Smooth muscle cell (in vitro differentiated cells): ENCODE measurements at regions not wholly inside any gene's neighbourhood (a gene's known extent, or its start where the extent isn't known, plus 50 kb on each side); places are given as distances from the start of the nearest gene placed in this dataset.

Source experiments
- DNase-seq: peaks from one replicate; lab custom pipeline; 2025; ENCODE audit not compliant: unreplicated experiment; lab: John Stamatoyannopoulos, UW
- H2AFZ ChIP-seq: fragments of 200-600 bp; sonication (generic); 2 replicates; pipeline ENCODE4 v1.6.0; 2016; ENCODE audit warnings: antibody characterized with exemption, low read depth, mild to moderate bottlenecking
- H3F3A ChIP-seq: fragments of 200-600 bp; sonication (generic); 2 replicates; pipeline ENCODE4 v1.6.0; 2017; ENCODE audit warnings: antibody characterized with exemption, low read depth
- H3K27ac ChIP-seq: fragments of 200-600 bp; sonication (generic); 2 replicates; pipeline ENCODE4 v1.5.1; 2016; ENCODE audit warnings: low read depth, mild to moderate bottlenecking
- H3K27me3 ChIP-seq: fragments of 200-600 bp; sonication (generic); 2 replicates; pipeline ENCODE4 v1.6.1; 2016; ENCODE audit warnings: low read depth, mild to moderate bottlenecking
- H3K36me3 ChIP-seq: fragments of 200-600 bp; sonication (generic); 2 replicates; pipeline ENCODE4 v1.5.1; 2016; ENCODE audit warnings: low read depth
- H3K4me1 ChIP-seq: fragments of 200-600 bp; sonication (generic); 2 replicates; pipeline ENCODE4 v1.5.1; 2016; ENCODE audit warnings: low read depth
- H3K4me2 ChIP-seq: fragments of 200-600 bp; sonication (generic); 2 replicates; pipeline ENCODE4 v1.6.0; 2016; ENCODE audit warnings: mild to moderate bottlenecking
- H3K4me3 ChIP-seq: fragments of 200-600 bp; sonication (generic); 2 replicates; pipeline ENCODE4 v1.5.1; 2016; ENCODE audit warnings: mild to moderate bottlenecking
- H3K79me2 ChIP-seq: fragments of 200-600 bp; sonication (generic); 2 replicates; pipeline ENCODE4 v1.6.0; 2016; ENCODE audit warnings: low read depth, mild to moderate bottlenecking
- H3K9ac ChIP-seq: fragments of 200-600 bp; sonication (generic); 2 replicates; pipeline ENCODE4 v1.6.0; 2016; ENCODE audit warnings: low read depth
- H3K9me3 ChIP-seq: fragments of 200-600 bp; sonication (generic); replicated peaks from 2 replicates; pipeline ENCODE4 v1.5.1; 2016; ENCODE audit warnings: low read depth
- H4K20me1 ChIP-seq: fragments of 200-600 bp; sonication (generic); 2 replicates; pipeline ENCODE4 v1.6.0; 2016; ENCODE audit warnings: low read depth
- CTCF ChIP-seq: fragments of 200-600 bp; sonication (generic); IDR thresholded peaks from 2 replicates; pipeline ENCODE4 v1.5.1; 2017; ENCODE audit warnings: borderline replicate concordance, mild to moderate bottlenecking, antibody characterized with exemption; ENCODE audit not compliant: insufficient read depth, poor library complexity, severe bottlenecking
- WGBS: methylation state at CpG from one replicate; pipeline ENCODE4 v1.1.7; 2016; ENCODE audit warnings: low lambda C conversion rate; 5-methylcytosine and 5-hydroxymethylcytosine counted together

GRCh38 chr12:115380546-115381120 is 696.7 kb upstream of the TBX3 start:
- Histone ChIP-seq H2AFZ (no peak overlapping the region), H3K36me3 (no peaks in the 10 kb centered on the region), H3K27me3 (no peaks in the 10 kb centered on the region), H4K20me1 (no peaks in the 10 kb centered on the region), H3K9me3 (no peaks in the 10 kb centered on the region), H3K79me2 (no peaks in the 10 kb centered on the region), H3K27ac (no peak overlapping the region), H3K9ac (no peak overlapping the region), H3F3A (peaks cover 16% of the 10 kb centered on the region), H3K4me2 (no peak overlapping the region), H3K4me1 (peaks cover 4% of the 10 kb centered on the region), H3K4me3 (no peak overlapping the region)
- TF ChIP-seq CTCF, result no peak
- no peak for DNase-seq
- 89% methylated on average over 9 of the region's 9 CpGs for WGBS

GRCh38 chr12:115378291-115378690 is 694.3 kb upstream of the TBX3 start:
- no peaks in the 10 kb centered on the region for H3K27me3 ChIP-seq
- peaks cover 11% of the 10 kb centered on the region for H3F3A ChIP-seq
- peaks cover 6% of the 10 kb centered on the region for H3K4me1 ChIP-seq
- H3K27ac ChIP-seq, result no peak overlapping the region
- no peak overlapping the region for H3K4me3 ChIP-seq
- no peaks in the 10 kb centered on the region for H3K9me3 ChIP-seq
- no peak for TF ChIP-seq CTCF
- DNase-seq, result no peak
- WGBS, result 73% methylated on average over 2 of the region's 2 CpGs
- no peaks in the 10 kb centered on the region for H4K20me1 ChIP-seq
- no peaks in the 10 kb centered on the region for H3K79me2 ChIP-seq
- no peak overlapping the region for H3K9ac ChIP-seq
- H3K36me3 ChIP-seq, result no peaks in the 10 kb centered on the region
- no peak overlapping the region for H2AFZ ChIP-seq
- no peak overlapping the region for H3K4me2 ChIP-seq

GRCh38 chr12:115377779-115378178 is 693.8 kb upstream of the TBX3 start:
- TF ChIP-seq CTCF, result no peak
- no peaks in the 10 kb centered on the region for H4K20me1 ChIP-seq
- H3K79me2 ChIP-seq, result no peaks in the 10 kb centered on the region
- H3K36me3 ChIP-seq, result no peaks in the 10 kb centered on the region
- H3K27ac ChIP-seq, result no peak overlapping the region
- H2AFZ ChIP-seq, result no peak overlapping the region
- H3K27me3 ChIP-seq, result no peaks in the 10 kb centered on the region
- no peak overlapping the region for H3K4me2 ChIP-seq
- H3K9me3 ChIP-seq, result no peaks in the 10 kb centered on the region
- WGBS, result 67% methylated on average over 7 of the region's 7 CpGs
- H3K4me3 ChIP-seq, result no peak overlapping the region
- DNase-seq, result no peak
- H3F3A ChIP-seq, result peaks cover 11% of the 10 kb centered on the region
- H3K9ac ChIP-seq, result no peak overlapping the region
- H3K4me1 ChIP-seq, result peaks cover 6% of the 10 kb centered on the region

GRCh38 chr12:115377230-115377629 is 693.3 kb upstream of the TBX3 start:
- H2AFZ ChIP-seq, result no peak overlapping the region
- DNase-seq, result no peak
- H3K9ac ChIP-seq, result no peak overlapping the region
- H3F3A ChIP-seq, result peaks cover 16% of the 10 kb centered on the region
- H4K20me1 ChIP-seq, result no peaks in the 10 kb centered on the region
- no peak overlapping the region for H3K4me2 ChIP-seq
- TF ChIP-seq CTCF, result no peak
- H3K4me3 ChIP-seq, result no peak overlapping the region
- peaks cover 6% of the 10 kb centered on the region for H3K4me1 ChIP-seq
- H3K36me3 ChIP-seq, result no peaks in the 10 kb centered on the region
- H3K27ac ChIP-seq, result no peak overlapping the region
- WGBS, result 92% methylated on average over 8 of the region's 8 CpGs
- H3K9me3 ChIP-seq, result no peaks in the 10 kb centered on the region
- H3K27me3 ChIP-seq, result no peaks in the 10 kb centered on the region
- H3K79me2 ChIP-seq, result no peaks in the 10 kb centered on the region
